DMS153 treated with DMSO at 0.1 percent for 48 hours (cell line): ENCODE measurements at regions not wholly inside any gene's neighbourhood (a gene's known extent, or its start where the extent isn't known, plus 50 kb on each side); places are given as distances from the start of the nearest gene placed in this dataset.
"Not testable (repeated sequence)": the region's sequence is repeated elsewhere in the genome, so short reads cannot be mapped to it uniquely, and the experiment has no call there.

Experiments used
- DNase-seq: peaks from one replicate; lab custom pipeline; 2025; ENCODE audit not compliant: unreplicated experiment; lab: John Stamatoyannopoulos, UW

- no peak for DNase-seq
Observed at GRCh38 chr10:33009244-33010131, 51.5 kb upstream of the ITGB1 start.

DNA sequence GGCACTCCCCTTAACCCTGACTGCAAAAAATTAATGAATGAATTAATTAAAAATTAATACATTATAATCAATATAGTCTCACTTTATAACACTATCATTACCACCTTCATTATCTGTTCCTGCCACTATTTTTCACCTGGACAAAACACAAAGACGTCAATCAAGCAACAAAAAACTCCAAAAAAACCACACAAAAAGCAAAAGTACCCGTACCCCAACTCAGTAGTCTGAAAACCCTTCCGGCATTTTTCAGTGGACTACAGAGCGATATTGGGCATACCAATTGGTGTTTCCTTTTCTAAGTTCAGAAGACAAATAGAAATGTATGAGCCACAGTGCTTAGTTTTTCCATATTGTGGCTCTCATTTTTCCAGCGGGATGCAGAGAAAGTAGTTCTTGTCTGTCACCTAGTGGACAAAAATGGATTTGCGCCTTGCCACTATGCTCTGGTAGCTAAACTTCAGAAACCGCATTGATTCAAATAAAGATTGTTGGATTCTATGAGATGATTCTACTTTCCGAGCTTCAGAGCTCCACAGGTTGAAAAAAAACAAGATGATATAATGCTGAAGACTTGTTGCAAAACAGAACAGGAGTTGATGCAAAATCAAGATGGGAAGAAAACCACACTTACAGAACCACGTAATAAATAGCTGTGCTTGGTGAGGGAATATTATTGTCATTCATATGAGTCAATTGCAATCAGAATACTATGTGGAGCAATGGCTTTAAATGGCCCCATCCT is 50.6 kb upstream of the ITGB1 start:
- DNase-seq: peak; percentile 53

DNA sequence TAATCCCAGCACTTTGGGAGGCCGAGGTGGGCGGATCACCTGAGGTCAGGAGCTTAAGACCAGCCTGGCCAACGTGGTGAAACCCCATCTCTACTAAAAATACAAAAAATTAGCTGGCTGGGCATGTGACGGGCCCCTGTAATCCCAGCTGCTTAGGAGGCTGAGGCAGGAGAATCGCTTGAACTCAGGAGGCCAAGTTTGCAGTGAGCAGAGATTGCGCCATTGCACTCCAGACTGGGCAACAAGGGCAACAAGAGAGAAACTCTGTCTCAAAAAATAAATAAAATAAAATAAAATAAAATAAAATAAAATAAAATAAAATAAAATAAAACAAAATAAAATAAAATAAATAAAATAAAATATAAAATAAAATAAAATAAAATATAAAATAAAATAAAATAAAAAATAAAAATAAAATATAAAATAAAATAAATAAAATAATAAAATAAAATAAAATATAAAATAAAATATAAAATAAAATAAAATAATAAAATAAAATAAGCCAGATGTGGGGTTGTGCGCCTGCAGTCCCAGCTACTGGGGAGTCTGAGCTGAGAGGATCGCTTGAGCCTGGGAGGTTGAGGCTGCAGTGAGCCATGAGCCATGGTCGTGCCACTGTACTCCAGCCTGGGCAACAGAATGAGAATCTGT is 49.8 kb upstream of the ITGB1 start:
- not testable (repeated sequence) for DNase-seq
